HG02884 (cell line): ENCODE measurements at regions not wholly inside any gene's neighbourhood (a gene's known extent, or its start where the extent isn't known, plus 50 kb on each side); places are given as distances from the start of the nearest gene placed in this dataset.

Source experiments
- ATAC-seq: cut with Tn5 transposase; IDR thresholded peaks from one replicate; pipeline ENCODE4 v1.9.1; 2021; ENCODE audit warnings: mild to moderate bottlenecking, moderate library complexity; ENCODE audit not compliant: unreplicated experiment

GRCh38 chrX:45788315-45788714 is 587.6 kb upstream of the DIPK2B start:
- no peak for ATAC-seq

- ATAC-seq: no peak
Observed at GRCh38 chrX:45784590-45784989, 583.9 kb upstream of the DIPK2B start.

GRCh38 chrX:45783002-45783401 is 582.3 kb upstream of the DIPK2B start:
- no peak for ATAC-seq

- ATAC-seq: no peak
Observed at GRCh38 chrX:45781901-45782553, 581.4 kb upstream of the DIPK2B start.

- ATAC-seq: no peak
Observed at GRCh38 chrX:45778616-45779015, 577.9 kb upstream of the DIPK2B start.

- no peak for ATAC-seq
Observed at GRCh38 chrX:45777366-45777765, 576.7 kb upstream of the DIPK2B start.

- no peak for ATAC-seq
Observed at GRCh38 chrX:45775468-45775867, 574.8 kb upstream of the DIPK2B start.

- no peak for ATAC-seq
Observed at GRCh38 chrX:45774961-45775360, 574.3 kb upstream of the DIPK2B start.

- ATAC-seq: no peak
Observed at GRCh38 chrX:45773572-45773971, 572.9 kb upstream of the DIPK2B start.

GRCh38 chrX:45771560-45772340 is 571.1 kb upstream of the DIPK2B start:
- peak; percentile 48 for ATAC-seq

GRCh38 chrX:45771114-45771513 is 570.4 kb upstream of the DIPK2B start:
- ATAC-seq: no peak

GRCh38 chrX:45769761-45770582 is 569.3 kb upstream of the DIPK2B start:
- peak; percentile 78 for ATAC-seq

- no peak for ATAC-seq
Observed at GRCh38 chrX:45768666-45769236, 568.1 kb upstream of the DIPK2B start.

GRCh38 chrX:45766981-45767501 is 566.4 kb upstream of the DIPK2B start:
- ATAC-seq: no peak

GRCh38 chrX:45765767-45766166 is 565.1 kb upstream of the DIPK2B start:
- no peak for ATAC-seq

- no peak for ATAC-seq
Observed at GRCh38 chrX:45765281-45765680, 564.6 kb upstream of the DIPK2B start.

GRCh38 chrX:45762699-45763647 is 562.3 kb upstream of the DIPK2B start:
- no peak for ATAC-seq

- ATAC-seq: no peak
Observed at GRCh38 chrX:45761920-45762319, 561.2 kb upstream of the DIPK2B start.

- no peak for ATAC-seq
Observed at GRCh38 chrX:45760187-45760742, 559.6 kb upstream of the DIPK2B start.
